Neuronal stem cell (in vitro differentiated cells): ENCODE measurements at regions not wholly inside any gene's neighbourhood (a gene's known extent, or its start where the extent isn't known, plus 50 kb on each side); places are given as distances from the start of the nearest gene placed in this dataset.

Experiments
- DNase-seq: peaks from one replicate; pipeline ENCODE4 v3.0.0-alpha.2; 2013; ENCODE audit warnings: low spot score
- H2AFZ ChIP-seq: one replicate; pipeline ENCODE4 v1.6.1; 2013; ENCODE audit warnings: mild to moderate bottlenecking, low read length, inconsistent platforms
- H2AK5ac ChIP-seq: 2 replicates; pipeline ENCODE4 v1.6.1; 2013; ENCODE audit warnings: low read depth, mild to moderate bottlenecking, inconsistent platforms, low read length, moderate library complexity, mixed read lengths
- H2BK120ac ChIP-seq: 2 replicates; pipeline ENCODE4 v1.6.1; 2013; ENCODE audit warnings: low read depth, mild to moderate bottlenecking, inconsistent platforms, low read length, moderate library complexity, mixed read lengths
- H2BK12ac ChIP-seq: one replicate; pipeline ENCODE4 v1.6.1; 2013; ENCODE audit warnings: low read length, inconsistent platforms
- H2BK15ac ChIP-seq: 2 replicates; pipeline ENCODE4 v1.6.1; 2013; ENCODE audit warnings: mild to moderate bottlenecking, low read length, inconsistent platforms, mixed read lengths
- H2BK5ac ChIP-seq: one replicate; pipeline ENCODE4 v1.6.1; 2013; ENCODE audit warnings: inconsistent platforms, mild to moderate bottlenecking, low read length, moderate library complexity
- H3K14ac ChIP-seq: one replicate; pipeline ENCODE4 v1.6.1; 2013; ENCODE audit warnings: low read length, inconsistent platforms
- H3K18ac ChIP-seq: 2 replicates; pipeline ENCODE4 v1.6.1; 2013; ENCODE audit warnings: low read length, inconsistent platforms
- H3K23ac ChIP-seq: 2 replicates; pipeline ENCODE4 v1.6.1; 2013; ENCODE audit warnings: low read depth, mild to moderate bottlenecking, mixed read lengths, low read length, inconsistent platforms; ENCODE audit not compliant: poor library complexity
- H3K27ac ChIP-seq: replicated peaks from 3 replicates; pipeline ENCODE4 v1.5.1; 2013; ENCODE audit warnings: low read length, inconsistent platforms
- H3K27me3 ChIP-seq, 3 experiments: 2 replicates each; pipeline ENCODE4 v1.6.1; 2013; ENCODE audit warnings: low read length in 3 of 3, mild to moderate bottlenecking in 2 of 3, inconsistent platforms in 1 of 3, low read depth in 1 of 3, mixed read lengths in 1 of 3, moderate library complexity in 1 of 3; ENCODE audit not compliant: control insufficient read depth in 3 of 3, insufficient read depth in 3 of 3
- H3K36me3 ChIP-seq, 2 donors: replicated peaks in 1 of 2; 2 replicates each; pipeline ENCODE4 v1.6.1; 2013; ENCODE audit warnings: low read length in 2 of 2; ENCODE audit not compliant: control insufficient read depth in 2 of 2, insufficient read depth in 2 of 2
- H3K4ac ChIP-seq: 2 replicates; pipeline ENCODE4 v1.6.1; 2013; ENCODE audit warnings: inconsistent platforms, mild to moderate bottlenecking, low read length, moderate library complexity
- H3K4me1 ChIP-seq, 2 donors: 1 replicate in 1 of 2; 2 replicates in 1 of 2; pipeline ENCODE4 v1.6.1; 2013; ENCODE audit warnings: low read length in 2 of 2, low read depth in 1 of 2; ENCODE audit not compliant: control insufficient read depth in 2 of 2, insufficient read depth in 1 of 2
- H3K4me2 ChIP-seq: one replicate; pipeline ENCODE4 v1.6.1; 2013; ENCODE audit warnings: mild to moderate bottlenecking, low read length, inconsistent platforms; ENCODE audit not compliant: insufficient read depth, poor library complexity, severe bottlenecking
- H3K4me3 ChIP-seq, 2 donors: 2 replicates each; pipeline ENCODE4 v1.5.1; 2013; ENCODE audit warnings: low read length in 2 of 2, mild to moderate bottlenecking in 2 of 2, inconsistent platforms in 1 of 2, moderate library complexity in 1 of 2
- H3K79me1 ChIP-seq: one replicate; pipeline ENCODE4 v1.6.1; 2013; ENCODE audit warnings: low read depth, mild to moderate bottlenecking, inconsistent platforms, low read length, moderate library complexity
- H3K9ac ChIP-seq: one replicate; pipeline ENCODE4 v1.6.1; 2013; ENCODE audit warnings: mild to moderate bottlenecking, low read depth, low read length, inconsistent platforms; ENCODE audit not compliant: poor library complexity
- H3K9me3 ChIP-seq, 2 donors: replicated peaks in 1 of 2; 2 replicates each; pipeline versions ENCODE3 to v1.6.1; 2013; ENCODE audit warnings: low read length in 2 of 2, mild to moderate bottlenecking in 2 of 2, inconsistent platforms in 1 of 2, low read depth in 1 of 2, mixed read lengths in 1 of 2, moderate library complexity in 1 of 2; ENCODE audit not compliant: control insufficient read depth in 2 of 2, insufficient read depth in 1 of 2
- H4K8ac ChIP-seq: one replicate; pipeline ENCODE4 v1.6.1; 2013; ENCODE audit warnings: low read depth, mild to moderate bottlenecking, inconsistent platforms, low read length, moderate library complexity
- H4K91ac ChIP-seq: one replicate; pipeline ENCODE4 v1.6.1; 2013; ENCODE audit warnings: low read length, low read depth, mild to moderate bottlenecking, inconsistent platforms; ENCODE audit not compliant: poor library complexity
- WGBS, 2 donors: extraction: QIAGEN DNeasy Blood & Tissue Kit; methylation state at CpG; one replicate each; pipeline ENCODE4 v1.1.7; 2013; ENCODE audit warnings: missing lambda C conversion rate in 2 of 2, mixed read lengths in 1 of 2; ENCODE audit not compliant: insufficient read length in 2 of 2, insufficient replicate concordance in 1 of 2; ENCODE audit errors: extremely low coverage in 2 of 2; 5-methylcytosine and 5-hydroxymethylcytosine counted together

GRCh38 chr14:71541973-71542690, 390.1 kb upstream of the RGS6 start:
- Histone ChIP-seq H3K4ac (no peak overlapping the region), H2BK15ac (no peak overlapping the region), H3K4me1 (no peaks in the 10 kb centered on the region), H3K4me3 (no peak overlapping the region), H2BK120ac (no peak overlapping the region), H3K9ac (no peak overlapping the region), H3K27ac (no peak overlapping the region), H2BK5ac (no peak overlapping the region), H4K91ac (no peak overlapping the region), H3K18ac (no peak overlapping the region), H2AFZ (no peak overlapping the region), H3K9me3 (no peaks in the 10 kb centered on the region), H3K14ac (no peak overlapping the region), H2AK5ac (no peak overlapping the region), H2BK12ac (no peak overlapping the region), H3K36me3 (no peaks in the 10 kb centered on the region), H3K23ac (no peak overlapping the region), H3K27me3 (no peaks in the 10 kb centered on the region), H3K4me2 (no peak overlapping the region), H4K8ac (no peak overlapping the region), H3K79me1 (peaks cover 2% of the 10 kb centered on the region)
- no peak for DNase-seq
- no CpG with 5 or more reads among the region's 5 CpGs for WGBS, 2 donors

- Histone ChIP-seq H3K4me1 (no peaks in the 10 kb centered on the region), H2BK15ac (no peak overlapping the region), H3K9ac (no peak overlapping the region), H3K27ac (no peak overlapping the region), H2BK5ac (no peak overlapping the region), H3K14ac (no peak overlapping the region), H3K9me3 (no peaks in the 10 kb centered on the region), H3K4ac (no peak overlapping the region), H3K4me2 (no peak overlapping the region), H3K23ac (no peak overlapping the region), H3K27me3 (no peaks in the 10 kb centered on the region), H3K79me1 (no peaks in the 10 kb centered on the region), H2BK12ac (no peak overlapping the region), H4K91ac (no peak overlapping the region), H3K36me3 (no peaks in the 10 kb centered on the region), H4K8ac (no peak overlapping the region), H3K18ac (no peak overlapping the region), H2AK5ac (no peak overlapping the region), H3K4me3 (no peak overlapping the region), H2BK120ac (no peak overlapping the region), H2AFZ (no peak overlapping the region)
- no peak for DNase-seq
- WGBS, 2 donors, result no CpG with 5 or more reads among the region's 6 CpGs
These were observed 382.7 kb upstream of the RGS6 start for GRCh38 chr14:71549421-71550050.

- Histone ChIP-seq H3K27ac (no peak overlapping the region), H2BK120ac (no peak overlapping the region), H3K79me1 (no peaks in the 10 kb centered on the region)
These were observed 381.9 kb upstream of the RGS6 start for GRCh38 chr14:71550367-71550766.

GRCh38 chr14:71551291-71551950, 380.8 kb upstream of the RGS6 start:
- Histone ChIP-seq H2BK5ac (no peak overlapping the region), H3K4me2 (no peak overlapping the region), H3K4ac (no peak overlapping the region), H3K36me3 (no peaks in the 10 kb centered on the region), H2AFZ (no peak overlapping the region), H3K9ac (no peak overlapping the region), H4K8ac (no peak overlapping the region), H2AK5ac (no peak overlapping the region), H2BK120ac (no peak overlapping the region), H3K4me3 (no peak overlapping the region), H3K18ac (no peak overlapping the region), H3K9me3 (no peaks in the 10 kb centered on the region), H3K27me3 (no peaks in the 10 kb centered on the region), H3K14ac (no peak overlapping the region), H4K91ac (no peak overlapping the region), H3K79me1 (no peaks in the 10 kb centered on the region), H2BK15ac (no peak overlapping the region), H2BK12ac (no peak overlapping the region), H3K4me1 (peaks cover 0 to 2% of the 10 kb centered on the region in 2 donors), H3K27ac (no peak overlapping the region), H3K23ac (no peak overlapping the region)
- WGBS, 2 donors, result no CpG with 5 or more reads among the region's 2 CpGs
- no peak for DNase-seq

More at GRCh38 chr14:71550367-71550766, 381.9 kb upstream of the RGS6 start:
- Histone ChIP-seq H3K36me3 (no peaks in the 10 kb centered on the region), H3K4ac (no peak overlapping the region), H3K4me3 (no peak overlapping the region), H3K27me3 (no peaks in the 10 kb centered on the region), H3K18ac (no peak overlapping the region), H3K9me3 (no peaks in the 10 kb centered on the region), H3K23ac (no peak overlapping the region), H4K91ac (no peak overlapping the region), H3K14ac (no peak overlapping the region), H2BK12ac (no peak overlapping the region), H3K4me2 (no peak overlapping the region), H3K9ac (no peak overlapping the region), H4K8ac (no peak overlapping the region), H2AFZ (no peak overlapping the region), H2BK15ac (no peak overlapping the region), H2AK5ac (no peak overlapping the region), H3K4me1 (no peaks in the 10 kb centered on the region), H2BK5ac (no peak overlapping the region)
- DNase-seq, result no peak
- no CpG with 5 or more reads among the region's 2 CpGs for WGBS, 2 donors
